HEK293T (cell line): ENCODE measurements at regions not wholly inside any gene's neighbourhood (a gene's known extent, or its start where the extent isn't known, plus 50 kb on each side); places are given as distances from the start of the nearest gene placed in this dataset.

Experiments used
- ARNT ChIP-seq: fragments of 450-650 bp; IDR thresholded peaks from 2 replicates; pipeline ENCODE4 v1.6.1; 2017; ENCODE audit warnings: mild to moderate bottlenecking
- BHLHE40 ChIP-seq: fragments of 450-650 bp; IDR thresholded peaks from 2 replicates; pipeline ENCODE4 v1.6.1; 2016; ENCODE audit warnings: mild to moderate bottlenecking, moderate library complexity, borderline replicate concordance
- CTBP1 ChIP-seq: fragments of 450-650 bp; IDR thresholded peaks from 2 replicates; pipeline ENCODE4 v1.6.1; 2016; ENCODE audit warnings: borderline replicate concordance
- FOXA1 ChIP-seq: fragments of 450-650 bp; IDR thresholded peaks from 2 replicates; pipeline ENCODE4 v1.6.1; 2016; ENCODE audit warnings: mild to moderate bottlenecking
- FOXK2 ChIP-seq: fragments of 450-650 bp; IDR thresholded peaks from 2 replicates; pipeline ENCODE4 v1.6.1; 2016; ENCODE audit warnings: mild to moderate bottlenecking
- FOXM1 ChIP-seq: fragments of 450-650 bp; IDR thresholded peaks from 2 replicates; pipeline ENCODE4 v1.6.1; 2017; ENCODE audit warnings: mild to moderate bottlenecking, borderline replicate concordance
- HDGF ChIP-seq: fragments of 450-650 bp; IDR thresholded peaks from 2 replicates; pipeline ENCODE4 v1.6.1; 2017; ENCODE audit warnings: antibody characterized with exemption, borderline replicate concordance
- L3MBTL2 ChIP-seq: fragments of 450-650 bp; conservative IDR thresholded peaks from 2 replicates; pipeline ENCODE4 v1.6.1; 2016; ENCODE audit warnings: mild to moderate bottlenecking
- LEF1 ChIP-seq: fragments of 450-650 bp; IDR thresholded peaks from 2 replicates; pipeline ENCODE4 v1.6.1; 2017; ENCODE audit warnings: mild to moderate bottlenecking, borderline replicate concordance
- NFRKB ChIP-seq: fragments of 450-650 bp; IDR thresholded peaks from 2 replicates; pipeline ENCODE4 v1.6.1; 2016; ENCODE audit warnings: mild to moderate bottlenecking, moderate library complexity
- SP1 ChIP-seq: fragments of 450-650 bp; IDR thresholded peaks from 2 replicates; pipeline ENCODE4 v1.6.1; 2017
- SUZ12 ChIP-seq: fragments of 450-650 bp; IDR thresholded peaks from 2 replicates; pipeline ENCODE4 v1.6.1; 2016; ENCODE audit warnings: mild to moderate bottlenecking
- TARDBP ChIP-seq: fragments of 450-650 bp; IDR thresholded peaks from 2 replicates; pipeline ENCODE4 v1.6.1; 2016
- ZNF384 ChIP-seq: fragments of 450-650 bp; IDR thresholded peaks from 2 replicates; pipeline ENCODE4 v1.6.1; 2016

- TF ChIP-seq L3MBTL2 (no peak), FOXM1 (no peak), HDGF (no peak), TARDBP (no peak), ARNT (no peak), ZNF384 (no peak), SP1 (no peak), BHLHE40 (no peak), NFRKB (no peak), SUZ12 (no peak), FOXA1 (no peak), CTBP1 (no peak), FOXK2 (no peak), LEF1 (no peak)
These were observed 2044.5 kb upstream of the AGA start for GRCh38 chr4:179486570-179487335.
